HG03045 (cell line): ENCODE measurements at regions not wholly inside any gene's neighbourhood (a gene's known extent, or its start where the extent isn't known, plus 50 kb on each side); places are given as distances from the start of the nearest gene placed in this dataset.
"Not testable (repeated sequence)": the region's sequence is repeated elsewhere in the genome, so short reads cannot be mapped to it uniquely, and the experiment has no call there.

Source experiments
- ATAC-seq: cut with Tn5 transposase; IDR thresholded peaks from one replicate; pipeline ENCODE4 v1.9.1; 2021; ENCODE audit warnings: mild to moderate bottlenecking, moderate library complexity; ENCODE audit not compliant: unreplicated experiment

DNA sequence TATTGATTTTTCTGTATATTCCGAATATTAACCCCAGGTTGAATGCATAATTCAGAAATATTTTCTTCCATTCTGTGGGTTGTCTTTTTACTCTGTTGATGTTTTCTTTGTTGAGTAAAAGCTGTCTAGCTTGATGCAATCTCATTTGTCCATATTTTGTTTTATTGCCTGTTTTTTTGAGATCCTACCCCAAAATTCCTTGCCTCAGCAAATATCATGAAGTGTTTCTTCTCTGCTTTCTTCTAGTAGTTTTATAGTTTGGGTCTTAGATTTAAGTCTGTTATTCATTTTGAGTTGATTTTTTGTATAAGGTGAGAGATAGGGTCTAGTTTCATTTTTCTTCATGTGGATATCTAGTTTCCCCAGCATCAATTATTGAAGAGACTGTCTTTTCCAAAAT is 467.9 kb upstream of the GCFC2 start:
- ATAC-seq = no peak

DNA sequence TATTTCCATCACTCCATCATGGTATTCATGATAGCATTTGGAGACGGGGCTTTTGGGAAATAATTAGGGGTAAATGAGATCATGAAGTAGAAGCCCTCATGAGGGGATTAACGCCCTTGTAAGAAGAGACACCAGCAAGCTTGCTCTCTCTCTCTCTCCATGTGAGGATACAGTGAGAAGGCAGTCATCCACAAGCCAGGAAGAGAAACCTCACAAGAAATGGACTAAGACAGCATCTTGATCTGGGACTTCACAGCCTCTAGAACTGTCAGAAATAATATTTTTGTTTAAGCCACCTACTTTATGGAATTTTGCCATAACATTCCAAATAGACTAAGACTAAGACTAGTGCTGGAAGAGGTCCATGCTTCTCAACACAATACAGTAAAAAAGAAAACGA is 464.6 kb upstream of the GCFC2 start:
- no peak for ATAC-seq

DNA sequence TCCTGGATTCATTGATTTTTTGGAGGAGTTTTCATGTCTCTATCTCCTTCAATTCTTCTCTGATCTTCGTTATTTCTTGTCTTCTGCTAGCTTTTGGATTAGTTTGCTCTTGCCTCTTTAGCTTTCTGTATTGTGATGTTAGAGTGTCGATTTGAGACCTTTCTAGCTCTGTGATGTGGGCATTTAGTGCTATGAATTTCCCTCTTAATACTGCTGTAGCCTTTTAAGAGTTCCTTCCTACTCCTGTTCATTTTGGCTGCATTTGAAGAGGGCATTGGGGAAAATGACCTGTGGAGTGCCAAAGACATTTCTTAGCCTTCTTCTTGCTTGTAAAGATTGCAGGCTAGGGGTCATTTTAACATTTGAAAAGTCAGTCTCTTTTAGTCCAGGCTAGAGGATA is 463.8 kb upstream of the GCFC2 start:
- ATAC-seq = no peak

DNA sequence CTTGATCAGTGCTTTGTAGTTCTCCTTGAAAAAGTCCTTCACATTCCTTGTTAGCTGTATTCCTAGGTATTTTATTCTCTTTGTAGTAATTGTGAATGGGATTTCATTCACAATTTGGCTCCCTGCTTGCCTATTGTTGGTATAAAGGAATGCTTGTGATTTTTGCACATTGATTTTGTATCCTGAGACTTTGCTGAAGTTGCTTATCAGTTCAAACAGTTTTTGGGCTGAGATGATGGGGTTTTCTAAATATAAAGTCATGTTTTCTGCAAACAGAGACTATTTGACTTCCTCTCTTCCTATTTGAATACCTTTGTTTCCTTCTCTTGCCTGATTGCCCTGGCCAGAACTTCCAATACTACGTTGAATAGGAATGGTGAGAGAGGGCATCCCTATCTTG is 462.5 kb upstream of the GCFC2 start:
- ATAC-seq = not testable (repeated sequence)

DNA sequence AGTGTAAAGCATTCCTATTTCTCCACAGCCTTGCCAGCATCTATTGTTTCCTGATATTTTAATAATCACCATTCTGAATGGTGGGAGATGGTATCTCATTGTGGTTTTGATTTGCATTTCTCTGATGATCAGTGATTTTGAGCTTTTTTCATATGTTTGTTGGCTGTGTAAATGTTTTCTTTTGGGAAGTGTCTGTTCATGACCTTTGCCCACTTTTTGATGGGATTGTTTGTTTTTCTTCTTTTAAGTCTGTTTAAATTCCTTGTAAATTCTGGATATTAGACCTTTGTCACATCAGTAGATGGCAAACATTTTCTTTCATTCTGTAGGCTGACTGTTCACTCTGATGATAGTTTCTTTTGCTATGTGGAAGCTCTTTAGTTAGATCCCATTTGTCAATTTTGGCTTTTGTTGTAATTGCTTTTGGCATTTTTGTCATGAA is 461.5 kb upstream of the GCFC2 start:
- ATAC-seq = not testable (repeated sequence)

DNA sequence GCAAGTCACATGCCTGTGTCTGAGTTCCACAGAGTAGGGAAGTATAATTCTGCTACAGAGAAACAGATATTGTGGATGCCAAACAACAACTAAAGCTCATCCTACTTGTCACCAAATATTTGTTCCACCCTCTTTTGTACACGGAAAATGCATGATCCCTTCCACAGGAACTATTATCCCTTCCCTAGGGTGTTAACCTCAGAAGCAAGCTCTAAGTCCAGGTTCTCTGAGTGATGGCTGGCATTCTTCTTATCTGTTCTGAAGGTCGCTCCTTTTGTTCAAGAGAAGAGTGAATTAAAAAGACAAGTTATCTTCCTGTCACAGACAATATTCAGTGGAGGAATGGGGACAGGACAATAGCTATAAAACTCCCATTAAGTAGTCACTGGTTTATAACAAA is 460.1 kb upstream of the GCFC2 start:
- ATAC-seq = no peak

DNA sequence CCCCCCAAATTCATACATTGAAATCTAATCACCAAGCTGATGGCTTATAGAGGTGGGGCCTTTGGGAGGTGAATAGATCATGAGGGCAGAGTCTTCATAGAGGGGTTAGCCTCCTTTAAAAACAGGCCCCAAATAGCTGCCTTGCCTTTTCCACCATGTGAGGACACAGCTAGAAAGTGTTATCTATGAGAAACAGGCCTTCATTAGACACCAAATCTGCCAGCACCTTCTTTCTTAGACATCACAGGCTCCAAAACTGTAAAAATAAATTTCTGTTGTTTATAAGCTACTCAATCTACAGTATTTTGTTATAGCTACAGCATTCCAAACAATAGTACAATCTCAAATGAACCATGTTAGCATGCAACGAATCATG is 459.3 kb upstream of the GCFC2 start:
- no peak for ATAC-seq

DNA sequence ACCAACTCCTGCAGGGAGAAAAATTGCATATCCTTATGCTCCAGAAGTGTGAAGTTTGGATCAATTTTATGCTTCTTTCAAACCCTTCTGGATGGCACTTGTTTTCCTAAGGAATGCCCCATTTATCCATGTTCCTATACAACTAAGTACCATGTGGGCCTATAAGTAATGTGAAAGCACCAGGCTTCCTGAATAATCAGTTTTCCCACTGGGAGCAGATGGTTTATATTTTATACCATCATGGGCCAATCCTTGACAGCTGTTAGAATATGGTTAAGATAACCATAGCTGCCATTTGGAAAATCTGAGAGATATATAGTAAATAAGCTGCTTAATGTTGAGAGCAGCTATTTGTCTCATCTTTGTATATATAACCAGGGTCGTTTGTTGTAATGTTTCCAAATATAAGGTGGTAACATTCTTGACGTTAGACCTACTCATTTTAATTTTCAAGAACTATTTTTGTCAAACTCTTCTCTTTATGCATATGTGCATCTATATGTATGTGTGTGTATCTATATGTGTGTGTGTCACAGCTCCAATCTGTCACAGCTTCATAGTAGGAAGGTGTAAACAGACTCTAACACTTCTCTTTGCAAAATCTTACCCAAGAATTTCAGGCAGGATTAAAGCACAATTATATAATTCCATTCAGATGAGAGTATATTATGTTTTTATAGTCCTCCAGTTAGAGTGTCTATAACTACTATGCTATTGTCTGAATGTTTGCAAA is 458.7 kb upstream of the GCFC2 start:
- ATAC-seq = no peak

DNA sequence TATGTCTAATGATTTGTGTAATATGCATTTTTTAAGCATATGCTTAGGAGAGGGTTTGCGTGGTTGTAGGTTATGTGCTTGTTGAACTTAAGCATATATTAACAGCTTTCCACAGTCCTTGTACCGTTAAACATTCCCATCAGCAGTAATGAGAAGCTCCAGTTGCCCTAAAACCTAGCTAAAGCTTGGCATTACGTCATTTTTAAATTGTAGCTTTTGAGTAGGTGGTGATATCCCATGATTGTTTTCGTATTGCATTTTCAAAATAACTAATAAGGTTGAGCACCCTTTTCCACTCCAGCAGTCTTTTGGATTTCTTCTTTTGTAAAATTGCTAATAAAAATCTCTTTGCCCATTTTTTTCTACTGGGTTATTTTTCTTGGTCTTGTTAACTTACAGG is 453.1 kb upstream of the GCFC2 start:
- ATAC-seq = no peak

DNA sequence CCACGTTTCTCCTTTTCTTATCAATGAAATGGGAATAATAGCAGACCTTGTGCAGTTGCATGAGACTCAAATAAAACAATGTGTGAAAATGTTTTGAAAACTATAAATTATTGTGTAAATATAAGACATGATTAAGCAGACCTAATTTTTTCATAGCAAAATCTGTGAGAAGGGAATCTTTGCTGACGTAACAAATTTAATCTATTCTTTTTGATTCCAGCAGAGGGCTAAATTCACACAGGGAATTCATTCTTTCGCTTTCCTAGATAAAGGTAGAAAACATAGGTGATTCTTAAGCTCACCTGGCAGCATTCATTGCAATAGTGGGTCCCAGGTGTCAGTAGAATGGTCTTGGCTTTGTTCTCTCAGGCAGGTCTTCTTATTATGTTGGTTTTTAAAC is 450.0 kb upstream of the GCFC2 start:
- no peak for ATAC-seq

DNA sequence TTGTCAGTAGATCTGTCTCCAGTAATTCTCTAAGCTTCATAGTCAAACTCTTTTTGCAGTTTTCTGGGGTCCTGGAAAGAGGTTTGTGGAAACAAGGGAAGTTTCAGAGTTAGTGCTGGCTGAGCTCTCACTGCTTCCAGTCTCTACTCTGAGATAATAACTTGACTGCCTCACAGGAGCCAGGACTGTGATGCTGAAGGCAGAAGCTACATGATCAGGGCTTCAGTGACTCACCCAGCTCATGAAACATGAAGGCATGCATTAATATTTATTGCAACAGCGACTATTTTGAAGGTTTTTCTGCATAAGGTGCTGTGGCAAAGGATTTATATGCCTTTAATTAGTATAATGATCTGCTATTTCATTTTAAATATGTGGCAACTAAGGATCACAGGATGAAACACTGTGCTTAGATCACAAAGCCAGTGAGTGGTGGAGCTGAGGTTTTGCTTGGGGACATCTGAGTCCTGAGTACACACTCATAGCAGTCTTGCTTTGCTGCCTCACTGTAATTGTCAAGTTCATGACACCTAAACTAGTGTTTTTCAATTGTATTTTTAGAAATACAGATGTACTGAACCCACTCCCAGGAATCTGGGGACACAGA is 448.4 kb upstream of the GCFC2 start:
- no peak for ATAC-seq

DNA sequence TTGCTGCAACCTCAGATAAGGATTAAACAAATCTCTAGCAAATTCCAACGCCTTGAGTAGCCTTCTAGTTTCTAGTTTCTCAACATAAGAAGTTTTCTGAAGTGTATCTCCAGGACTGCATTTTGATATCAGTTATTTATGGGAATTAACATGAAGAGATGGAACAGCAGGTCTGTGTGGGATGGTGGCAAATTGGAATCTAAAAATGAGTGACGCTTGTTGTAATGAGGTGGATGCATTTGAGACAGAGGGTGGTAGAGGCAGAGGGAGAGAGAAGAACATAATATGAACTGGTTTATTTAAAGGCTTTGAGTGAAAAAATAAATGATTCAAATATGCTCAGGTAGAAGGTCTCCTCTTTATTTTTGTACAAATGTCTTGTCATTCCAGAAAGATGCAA is 446.8 kb upstream of the GCFC2 start:
- ATAC-seq = no peak

DNA sequence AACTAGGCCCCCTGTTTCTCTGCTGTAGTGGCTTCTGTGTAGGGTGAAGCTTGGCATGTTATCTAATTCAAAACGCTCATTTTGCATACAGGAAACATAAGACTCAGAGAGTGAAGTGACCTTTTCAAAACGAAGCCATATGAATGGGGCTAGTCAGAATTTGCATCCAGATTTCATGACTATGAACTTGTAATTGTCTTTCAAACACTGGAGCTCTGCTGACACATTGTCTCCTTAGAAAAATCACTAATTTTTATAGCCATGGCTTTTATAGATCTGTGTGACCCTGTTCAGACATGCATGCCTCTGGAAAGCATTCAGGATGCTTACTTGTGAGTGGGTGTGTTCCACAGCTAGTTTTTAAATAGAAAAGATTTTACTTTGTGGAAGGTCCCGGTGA is 444.3 kb upstream of the GCFC2 start:
- ATAC-seq = no peak

DNA sequence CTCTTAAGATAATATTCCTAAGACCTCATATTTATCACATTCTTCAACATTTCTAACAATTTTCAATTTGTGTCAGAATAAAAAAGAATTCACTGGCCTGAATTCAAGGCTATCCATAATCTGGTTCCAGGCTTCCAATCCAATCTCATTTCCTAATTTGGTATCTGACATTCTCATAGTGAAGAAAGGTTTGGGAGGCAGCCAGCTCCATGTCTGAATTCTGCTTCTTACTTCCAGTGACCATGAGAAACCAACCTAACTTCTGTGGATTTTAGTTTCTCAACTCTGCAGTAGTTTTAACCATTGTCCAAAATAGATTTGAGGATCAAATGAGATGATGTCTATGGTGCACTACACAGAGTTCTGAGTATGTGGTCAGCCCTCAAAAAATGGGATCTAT is 439.1 kb upstream of the GCFC2 start:
- no peak for ATAC-seq

DNA sequence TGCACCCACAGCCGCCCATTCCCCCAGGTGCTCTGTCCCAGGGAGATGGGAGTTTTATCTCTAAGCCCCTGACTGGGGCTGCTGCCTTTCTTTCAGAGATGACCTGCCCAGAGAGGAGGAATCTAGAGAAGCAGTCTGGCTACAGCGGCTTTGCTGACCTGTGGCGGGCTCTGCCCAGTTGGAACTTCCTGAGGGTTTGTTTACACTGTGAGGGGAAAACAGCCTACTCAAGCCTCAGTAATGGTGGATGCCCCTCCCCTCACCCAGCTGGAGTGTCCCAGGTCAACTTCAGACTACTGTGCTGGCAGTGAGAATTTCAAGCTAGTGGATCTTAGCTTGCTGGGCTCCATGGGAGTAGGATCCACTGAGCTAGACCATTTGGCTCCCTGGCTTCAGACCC is 428.6 kb upstream of the GCFC2 start:
- ATAC-seq = not testable (repeated sequence)

DNA sequence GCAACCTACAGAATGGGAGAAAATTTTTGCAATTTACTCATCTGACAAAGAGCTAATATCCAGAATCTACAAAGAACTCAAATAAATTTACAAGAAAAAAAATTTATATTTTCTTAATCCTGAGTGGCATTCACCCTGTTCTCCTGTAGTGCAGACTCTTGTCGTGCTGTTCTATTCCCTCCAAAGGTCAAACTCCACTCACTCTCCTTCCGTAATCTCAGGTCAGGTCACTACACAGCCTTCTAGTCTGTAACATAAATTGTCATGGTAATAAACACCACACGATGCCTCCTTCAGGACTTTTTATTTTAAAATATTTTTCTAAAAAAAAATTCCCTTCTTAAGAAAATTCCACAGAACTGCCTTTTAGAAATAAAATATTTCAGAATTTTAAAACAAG is 417.9 kb upstream of the GCFC2 start:
- no peak for ATAC-seq

DNA sequence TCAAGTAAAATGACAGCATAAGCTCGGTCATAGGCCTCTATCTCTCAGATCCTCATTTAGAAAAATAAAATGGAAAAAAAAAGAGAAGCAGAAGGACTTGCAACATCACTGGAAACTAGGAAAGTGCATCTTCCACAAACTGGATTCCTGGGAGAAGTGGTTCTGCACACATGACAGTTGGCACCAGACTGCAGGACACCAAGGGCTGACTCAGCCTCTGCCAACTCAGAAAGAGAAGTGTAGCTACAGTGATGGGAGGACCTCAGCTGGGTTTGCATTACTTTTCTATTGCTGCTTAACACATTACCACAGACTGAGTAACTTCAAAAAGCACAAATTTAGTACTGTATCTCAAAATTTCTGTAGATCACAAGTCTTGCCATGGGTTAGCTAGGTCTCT is 409.5 kb upstream of the GCFC2 start:
- no peak for ATAC-seq

DNA sequence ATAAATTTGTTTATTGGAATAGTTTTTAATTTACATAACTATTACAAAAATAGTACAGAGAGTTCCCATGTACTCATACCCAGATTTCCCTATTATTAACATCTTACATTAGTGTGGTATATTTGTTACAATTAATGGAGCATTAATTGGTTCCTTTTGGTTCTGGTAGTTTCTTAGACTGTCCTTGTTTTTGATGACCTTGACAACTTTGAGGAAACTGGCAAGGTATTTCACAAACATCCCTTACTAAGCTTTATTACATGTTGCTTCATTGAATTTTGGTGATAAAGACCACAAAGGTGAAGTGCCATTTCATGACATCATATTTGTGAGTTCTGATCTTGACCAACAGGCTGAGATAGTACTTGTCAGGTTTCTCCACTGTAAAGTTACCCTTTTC is 379.0 kb upstream of the GCFC2 start:
- no peak for ATAC-seq

DNA sequence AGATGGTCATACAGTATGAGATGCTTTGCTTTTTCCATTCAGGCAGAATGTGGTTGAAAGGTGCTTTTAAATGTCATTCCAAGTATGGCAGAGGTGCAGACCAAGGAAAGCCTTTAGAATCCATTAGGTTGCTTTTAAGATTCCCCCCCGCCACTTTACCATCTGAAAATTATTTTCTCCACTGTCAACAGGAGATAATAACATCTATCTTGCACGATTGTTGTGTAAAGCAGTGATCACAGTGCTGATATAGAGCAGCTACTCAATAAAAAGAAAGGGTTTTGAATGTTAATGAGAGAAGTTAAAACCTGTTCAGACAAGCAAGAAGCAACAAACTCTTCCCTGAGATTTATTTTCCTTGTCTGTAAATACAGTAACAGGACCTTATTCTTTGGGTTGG is 372.5 kb upstream of the GCFC2 start:
- ATAC-seq = no peak

DNA sequence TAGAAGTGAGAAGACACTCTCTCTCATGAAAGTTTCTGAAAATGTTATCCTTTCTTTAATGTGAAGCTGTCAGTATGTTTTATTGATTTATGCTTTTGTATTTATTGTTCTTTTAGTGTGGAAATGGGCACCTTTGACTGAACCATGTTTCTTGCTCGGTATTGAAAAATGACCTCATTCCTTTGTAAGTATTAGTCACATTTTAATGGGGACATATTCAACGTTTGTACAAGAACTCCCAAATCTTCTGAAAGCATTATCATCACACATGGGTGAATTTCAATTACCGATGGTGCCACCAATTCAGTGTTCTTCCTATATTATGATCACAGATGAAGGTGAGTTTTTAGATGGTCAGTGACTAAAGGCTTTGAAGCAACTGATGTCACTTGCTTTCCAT is 371.8 kb upstream of the GCFC2 start:
- no peak for ATAC-seq

DNA sequence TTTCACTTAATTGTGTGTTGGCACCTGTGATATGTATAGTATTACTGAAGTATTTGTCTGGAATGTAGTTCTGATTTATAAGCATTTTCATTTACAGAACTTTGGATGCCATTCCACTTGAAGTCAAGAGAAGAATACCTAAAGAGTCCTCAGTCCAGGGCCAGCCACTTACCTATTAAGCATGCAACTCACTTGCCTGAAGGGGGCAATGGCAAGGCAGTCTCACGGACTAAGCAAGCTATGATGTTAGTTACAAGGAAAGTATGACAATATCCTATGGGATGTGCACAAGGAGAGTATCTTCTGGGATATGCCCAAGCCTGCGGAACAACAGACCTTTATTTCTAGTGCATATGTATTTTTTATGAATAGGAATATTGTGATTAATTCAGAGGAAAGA is 369.4 kb upstream of the GCFC2 start:
- no peak for ATAC-seq

DNA sequence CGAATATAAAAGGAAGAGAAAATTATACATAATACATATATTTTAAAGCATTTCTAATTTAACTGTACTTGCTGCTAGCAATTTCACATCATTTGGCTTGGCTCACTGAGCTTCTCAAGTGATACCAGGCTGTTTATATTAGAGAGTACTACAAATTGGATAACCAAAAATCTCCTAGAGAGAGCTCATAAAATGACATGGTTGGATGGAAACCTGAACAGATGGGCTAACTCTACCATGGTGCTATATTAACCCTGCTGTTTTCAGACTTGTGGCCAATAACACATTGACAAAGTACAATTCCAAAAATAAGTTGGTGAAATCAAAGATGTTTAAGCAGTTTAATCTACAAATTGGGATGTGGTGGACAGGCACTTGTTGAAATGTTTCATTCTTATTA is 364.4 kb upstream of the GCFC2 start:
- no peak for ATAC-seq

DNA sequence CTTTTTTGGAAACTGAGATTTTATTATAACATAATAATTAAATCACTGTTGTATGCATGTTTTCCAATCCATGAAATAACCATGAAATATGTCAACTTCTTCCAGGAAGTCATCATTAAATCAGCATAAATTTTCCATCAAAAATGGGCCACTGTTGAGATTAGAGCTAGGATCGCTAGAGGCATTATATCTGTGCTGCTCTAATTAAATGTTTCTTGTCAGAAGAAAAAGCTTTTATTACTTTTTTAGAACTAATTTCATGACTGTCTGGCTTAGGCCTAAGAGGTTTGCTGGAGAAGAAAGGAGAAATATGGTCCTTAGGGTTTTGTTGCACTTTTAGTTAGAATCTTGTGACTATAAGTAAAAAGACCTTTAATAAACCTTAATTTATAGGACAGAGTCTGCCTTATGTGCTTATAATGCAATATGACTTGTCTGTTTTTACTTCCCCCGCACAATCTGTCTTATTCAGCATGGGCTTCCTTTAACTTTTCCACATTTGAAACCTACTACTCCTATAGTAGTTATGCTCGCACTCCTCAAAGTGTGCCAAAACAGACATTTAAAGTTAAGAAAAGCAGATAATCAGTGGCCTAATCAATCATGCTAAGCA is 363.4 kb upstream of the GCFC2 start:
- ATAC-seq = no peak
